ENCODE measurements at regions not wholly inside any gene's neighbourhood (a gene's known extent, or its start where the extent isn't known, plus 50 kb on each side); places are given as distances from the start of the nearest gene placed in this dataset.

DNA sequence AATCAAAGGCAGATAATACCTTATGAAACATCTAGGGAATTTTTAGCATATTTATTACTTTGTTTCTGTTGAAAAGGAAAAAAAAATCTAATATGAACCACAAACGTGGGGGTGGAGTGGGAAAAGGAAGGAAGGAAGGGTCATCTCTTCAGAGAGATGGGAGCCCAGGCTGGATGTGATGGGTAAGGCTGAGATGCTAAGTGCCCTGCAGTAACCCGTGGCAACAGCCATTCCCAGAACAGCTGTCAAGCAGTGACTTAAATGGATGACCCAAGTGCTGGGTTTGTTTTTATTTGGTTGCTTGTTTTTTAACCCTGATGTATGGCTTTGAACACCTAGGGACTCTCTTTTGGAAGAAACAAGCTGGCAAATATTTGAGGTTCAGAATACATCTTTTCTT is 50.7 kb upstream of the KLF7 start:
- TF ChIP-seq, protein P1, sequence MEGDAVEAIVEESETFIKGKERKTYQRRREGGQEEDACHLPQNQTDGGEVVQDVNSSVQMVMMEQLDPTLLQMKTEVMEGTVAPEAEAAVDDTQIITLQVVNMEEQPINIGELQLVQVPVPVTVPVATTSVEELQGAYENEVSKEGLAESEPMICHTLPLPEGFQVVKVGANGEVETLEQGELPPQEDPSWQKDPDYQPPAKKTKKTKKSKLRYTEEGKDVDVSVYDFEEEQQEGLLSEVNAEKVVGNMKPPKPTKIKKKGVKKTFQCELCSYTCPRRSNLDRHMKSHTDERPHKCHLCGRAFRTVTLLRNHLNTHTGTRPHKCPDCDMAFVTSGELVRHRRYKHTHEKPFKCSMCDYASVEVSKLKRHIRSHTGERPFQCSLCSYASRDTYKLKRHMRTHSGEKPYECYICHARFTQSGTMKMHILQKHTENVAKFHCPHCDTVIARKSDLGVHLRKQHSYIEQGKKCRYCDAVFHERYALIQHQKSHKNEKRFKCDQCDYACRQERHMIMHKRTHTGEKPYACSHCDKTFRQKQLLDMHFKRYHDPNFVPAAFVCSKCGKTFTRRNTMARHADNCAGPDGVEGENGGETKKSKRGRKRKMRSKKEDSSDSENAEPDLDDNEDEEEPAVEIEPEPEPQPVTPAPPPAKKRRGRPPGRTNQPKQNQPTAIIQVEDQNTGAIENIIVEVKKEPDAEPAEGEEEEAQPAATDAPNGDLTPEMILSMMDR (IDR thresholded peaks at IDR 0.05; ENCODE audit: unreplicated experiment): no peak
- H3K27me3 Mint-ChIP-seq: peaks cover 3% of the 10 kb centered on the region
- no peaks in the 10 kb centered on the region for H3K9me3 Mint-ChIP-seq (ENCODE audit: low read depth)
- no peak overlapping the region for H3K27ac Mint-ChIP-seq
- no peak for DNase-seq (ENCODE audit: low spot score, unreplicated experiment)
- no peak overlapping the region for H3K4me3 Mint-ChIP-seq (ENCODE audit: low read depth)
- peaks cover 14% of the 10 kb centered on the region for H3K4me1 Mint-ChIP-seq (ENCODE audit: low read depth)
- H3K36me3 Mint-ChIP-seq (ENCODE audit: insufficient read depth): no peaks in the 10 kb centered on the region

DNA sequence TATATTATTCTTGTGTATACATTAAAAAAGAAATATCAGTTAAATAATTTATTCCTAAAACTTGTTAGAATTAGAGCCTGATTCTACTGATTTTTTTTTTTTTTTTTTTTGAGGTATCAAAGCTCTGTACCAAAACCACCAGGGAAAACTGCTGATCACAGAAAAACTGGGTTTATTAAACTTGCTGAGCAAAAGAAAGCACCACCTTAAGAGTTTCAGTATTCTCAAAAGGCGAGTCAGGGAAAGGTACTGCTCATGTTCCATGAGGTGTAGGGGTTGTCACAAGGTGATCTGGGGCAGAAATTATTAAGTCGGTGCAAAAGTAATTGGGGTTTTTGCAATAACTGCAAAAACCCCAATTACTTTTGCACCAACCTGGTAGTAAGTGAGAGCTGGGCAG is 51.7 kb upstream of the KLF7 start:
- no peaks in the 10 kb centered on the region for H3K36me3 Mint-ChIP-seq (ENCODE audit: insufficient read depth)
- H3K4me1 Mint-ChIP-seq (ENCODE audit: low read depth): peaks cover 14% of the 10 kb centered on the region
- no peaks in the 10 kb centered on the region for H3K9me3 Mint-ChIP-seq (ENCODE audit: low read depth)
- H3K27ac Mint-ChIP-seq: no peak overlapping the region
- TF ChIP-seq, protein P1 (IDR thresholded peaks at IDR 0.05; ENCODE audit: unreplicated experiment): no peak
- no peak overlapping the region for H3K4me3 Mint-ChIP-seq (ENCODE audit: low read depth)
- H3K27me3 Mint-ChIP-seq: peaks cover 3% of the 10 kb centered on the region
- DNase-seq (ENCODE audit: low spot score, unreplicated experiment): no peak

DNA sequence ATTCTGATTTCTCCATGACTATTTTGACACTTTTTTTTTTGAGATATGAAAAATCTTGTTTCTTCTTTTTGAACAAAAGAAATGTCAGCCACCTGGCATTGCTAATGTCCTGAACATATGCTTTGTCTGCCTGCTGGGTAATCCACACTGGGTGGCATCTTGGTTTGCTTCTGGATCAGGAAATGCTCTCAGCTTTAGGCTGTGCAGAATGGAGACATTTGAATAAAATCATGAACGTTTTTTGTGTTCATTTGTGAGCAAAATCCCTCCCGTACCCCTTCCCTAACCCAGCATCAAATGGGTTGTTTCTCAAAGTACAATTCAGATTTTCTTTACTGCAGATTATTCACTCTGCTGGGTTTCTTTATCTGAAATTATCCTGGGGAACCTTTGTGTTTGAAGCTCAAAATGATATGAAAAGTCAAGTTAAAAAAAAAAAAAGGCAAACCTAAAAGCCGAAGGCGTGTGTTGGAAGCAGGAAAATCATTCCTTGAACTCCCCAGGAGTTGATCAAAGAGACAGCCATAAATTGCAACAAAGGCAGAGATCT is 53.4 kb upstream of the KLF7 start:
- H3K4me3 Mint-ChIP-seq (ENCODE audit: low read depth): no peak overlapping the region
- TF ChIP-seq, protein P1 (IDR thresholded peaks at IDR 0.05; ENCODE audit: unreplicated experiment): no peak
- H3K36me3 Mint-ChIP-seq (ENCODE audit: insufficient read depth): no peaks in the 10 kb centered on the region

DNA sequence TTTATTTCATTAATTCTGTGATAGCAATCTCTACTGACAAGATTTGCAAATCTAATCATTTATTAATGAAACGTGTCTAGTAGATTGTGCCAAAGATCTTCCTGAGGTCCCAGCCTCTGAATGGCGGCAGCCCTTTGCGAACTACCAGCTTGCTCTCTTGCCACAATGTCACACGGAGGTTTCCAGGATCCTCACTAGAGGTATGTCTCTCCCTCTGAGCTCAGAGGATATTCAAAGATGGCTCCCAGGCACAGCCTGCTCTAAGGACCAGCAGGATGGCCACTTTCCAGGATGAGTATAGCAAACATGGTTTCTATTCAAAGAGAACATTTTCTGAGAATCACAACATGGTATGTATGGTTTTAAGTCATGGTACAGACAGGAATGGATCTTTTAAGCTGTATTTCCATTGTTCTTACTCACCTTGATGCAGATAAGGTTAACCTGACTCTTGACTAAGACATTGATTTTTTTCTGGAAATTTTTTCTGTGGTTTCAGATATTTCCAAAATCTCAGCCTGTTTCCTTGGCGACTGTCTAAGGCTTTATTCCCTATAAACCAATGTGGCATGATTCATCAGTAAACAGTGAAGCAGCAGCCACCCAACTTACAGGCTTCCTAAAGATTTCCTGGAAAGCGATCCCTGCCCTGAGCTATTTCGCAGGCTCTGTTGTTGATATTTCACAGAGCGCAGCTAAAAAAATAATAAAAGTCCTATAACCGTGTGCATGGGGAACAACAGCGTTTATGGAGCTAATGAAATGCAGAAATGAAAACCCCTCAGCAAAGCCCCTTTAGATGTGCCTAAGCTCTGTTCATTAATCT is 54.1 kb upstream of the KLF7 start:
- Mint-ChIP-seq H3K27me3 (peaks cover 8% of the 10 kb centered on the region), H3K27ac (no peak overlapping the region), H3K4me1 (ENCODE audit: low read depth) (peaks cover 13% of the 10 kb centered on the region), H3K9me3 (ENCODE audit: low read depth) (no peaks in the 10 kb centered on the region), H3K4me3 (ENCODE audit: low read depth) (no peak overlapping the region), H3K36me3 (ENCODE audit: insufficient read depth) (no peaks in the 10 kb centered on the region)
- TF ChIP-seq, protein P1 (IDR thresholded peaks at IDR 0.05; ENCODE audit: unreplicated experiment): no peak
- no peak for DNase-seq (ENCODE audit: low spot score, unreplicated experiment)

More for the DNA sequence above, 53.4 kb upstream of the KLF7 start:
- no peak for DNase-seq (ENCODE audit: low spot score, unreplicated experiment)
- Mint-ChIP-seq H3K27me3 (peaks cover 4% of the 10 kb centered on the region), H3K27ac (peak overlapping the region; percentile 17), H3K9me3 (ENCODE audit: low read depth) (no peaks in the 10 kb centered on the region), H3K4me1 (ENCODE audit: low read depth) (peaks cover 14% of the 10 kb centered on the region)

DNA sequence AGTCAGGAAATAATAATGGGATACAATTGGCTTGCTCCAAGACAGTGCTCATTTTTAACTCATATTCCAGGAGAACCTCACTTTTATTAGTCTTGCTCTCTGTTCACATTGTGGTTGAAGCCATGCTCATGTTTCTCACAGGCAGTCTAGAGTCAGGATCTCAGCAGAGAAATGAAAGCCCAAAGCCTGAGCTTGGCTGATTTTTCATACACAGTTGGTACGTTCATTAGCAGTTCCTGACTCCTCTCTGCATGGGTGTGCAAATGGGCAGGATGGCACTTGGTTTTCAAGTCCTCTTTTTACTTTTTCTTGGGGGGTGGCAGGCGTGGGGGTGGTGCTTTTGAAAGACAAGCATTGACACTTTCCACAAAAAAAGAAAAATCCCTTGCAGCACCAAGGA is 56.0 kb upstream of the KLF7 start:
- Mint-ChIP-seq H3K27ac (no peak overlapping the region), H3K27me3 (peaks cover 10% of the 10 kb centered on the region), H3K9me3 (ENCODE audit: low read depth) (no peaks in the 10 kb centered on the region), H3K36me3 (ENCODE audit: insufficient read depth) (no peaks in the 10 kb centered on the region), H3K4me1 (ENCODE audit: low read depth) (peaks cover 4% of the 10 kb centered on the region), H3K4me3 (ENCODE audit: low read depth) (no peak overlapping the region)
- TF ChIP-seq, protein P1 (IDR thresholded peaks at IDR 0.05; ENCODE audit: unreplicated experiment): no peak
- DNase-seq (ENCODE audit: low spot score, unreplicated experiment): no peak
